ENCODE measurements at regions not wholly inside any gene's neighbourhood (a gene's known extent, or its start where the extent isn't known, plus 50 kb on each side); places are given as distances from the start of the nearest gene placed in this dataset.

- no peak for TF ChIP-seq CTCF (IDR thresholded peaks at IDR 0.05)
- TF ChIP-seq POLR2A (IDR thresholded peaks at IDR 0.05): no peak
These were observed 971.7 kb upstream of the GYPC start for GRCh38 chr2:125684256-125684655.

Measured in lower leg skin (tissue), 3 donors.